ENCODE measurements at regions not wholly inside any gene's neighbourhood (a gene's known extent, or its start where the extent isn't known, plus 50 kb on each side); places are given as distances from the start of the nearest gene placed in this dataset.

DNA sequence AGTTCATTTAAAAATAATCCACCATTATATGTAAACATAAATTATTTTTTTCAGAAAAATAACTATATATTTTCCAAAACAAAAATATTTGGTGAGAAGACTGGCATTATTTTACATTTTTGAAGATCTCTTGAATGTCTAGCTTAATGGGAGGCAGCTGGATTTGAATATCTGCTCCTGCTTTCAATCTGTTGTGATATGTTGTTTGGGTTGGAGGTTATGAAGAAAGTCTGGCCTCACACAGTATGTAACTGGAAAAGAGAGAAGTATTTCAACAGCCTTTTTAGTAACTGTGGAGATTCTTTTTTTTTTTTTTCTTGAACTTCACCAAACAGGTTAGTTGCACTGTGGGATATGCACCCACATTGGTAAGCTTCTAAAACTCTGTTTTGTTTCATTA, 84.7 kb upstream of the SLIT3 start:
- no peak for TF ChIP-seq CTCF (IDR thresholded peaks at IDR 0.05; ENCODE audit: borderline replicate concordance, extremely low read depth, low read length, poor library complexity, severe bottlenecking)
- TF ChIP-seq EZH2 (IDR thresholded peaks at IDR 0.05; ENCODE audit: borderline replicate concordance, low read depth, low read length, severe bottlenecking), result no peak
